Tibial artery (tissue), 4 donors: ENCODE measurements at regions not wholly inside any gene's neighbourhood (a gene's known extent, or its start where the extent isn't known, plus 50 kb on each side); places are given as distances from the start of the nearest gene placed in this dataset.

Experiments used
- DNase-seq, 2 donors: peaks; one replicate each; pipeline ENCODE4 v3.0.0-alpha.2; 2019
- H3K27ac ChIP-seq, 2 donors: fragments of 200-600 bp; sonication (generic) in 1 of 2; 1 replicate in 1 of 2; 2 replicates in 1 of 2; pipeline ENCODE4 v1.5.1; 2018 to 2019; ENCODE audit warnings: mild to moderate bottlenecking in 1 of 2
- H3K27me3 ChIP-seq, 2 donors: fragments of 200-600 bp; sonication (generic) in 1 of 2; one replicate each; pipeline versions ENCODE4 v1.5.1 to v1.6.0; 2016 to 2019
- H3K36me3 ChIP-seq, 3 donors: fragments of 200-600 bp; sonication (generic) in 2 of 3; one replicate each; pipeline ENCODE4 v1.5.1; 2016 to 2019; ENCODE audit warnings: mild to moderate bottlenecking in 2 of 3
- H3K4me1 ChIP-seq, 4 donors: fragments of 200-600 bp; sonication (generic) in 2 of 4; 1 replicate in 3 of 4; 2 replicates in 1 of 4; pipeline ENCODE4 v1.5.1; 2016 to 2019
- H3K4me3 ChIP-seq, 2 donors: fragments of 200-600 bp; sonication (generic) in 1 of 2; 1 replicate in 1 of 2; 2 replicates in 1 of 2; pipeline ENCODE4 v1.5.1; 2018 to 2019; ENCODE audit warnings: mild to moderate bottlenecking in 2 of 2
- H3K9me3 ChIP-seq, 3 donors: fragments of 200-600 bp; sonication (generic) in 1 of 3; one replicate each; pipeline ENCODE4 v1.5.1; 2016 to 2019
- CTCF ChIP-seq, 2 experiments: fragments of 200-600 bp in 1 of 2; fragments of 450-650 bp in 1 of 2; IDR thresholded peaks; one replicate each; pipeline ENCODE4 v1.5.1; 2017 to 2019; ENCODE audit warnings: antibody characterized with exemption in 2 of 2, mild to moderate bottlenecking in 1 of 2, moderate library complexity in 1 of 2
- intact Hi-C: fragments of 100-400 bp; cut with DNase I; formaldehyde crosslinking; loops from one replicate; pipeline ENCODE4 v1.15.0; 2023; ENCODE audit warnings: low total_unique reads

GRCh38 chr7:42590771-42591310, 321.0 kb downstream of the C7orf25 start:
- H3K27me3 ChIP-seq, result no peaks in the 10 kb centered on the region

GRCh38 chr7:42588876-42589275, 323.0 kb downstream of the C7orf25 start:
- TF ChIP-seq CTCF (IDR thresholded peaks at IDR 0.05), result no peak
- intact Hi-C loops, result no loop called here
- Histone ChIP-seq H3K4me3 (no peak overlapping the region), H3K9me3 (peaks cover 0 to 2% (median 0%) of the 10 kb centered on the region in 3 donors), H3K4me1 (no peaks in the 10 kb centered on the region), H3K27ac (no peak overlapping the region), H3K27me3 (no peaks in the 10 kb centered on the region), H3K36me3 (no peaks in the 10 kb centered on the region)
- no peak for DNase-seq

More at GRCh38 chr7:42590771-42591310, 321.0 kb downstream of the C7orf25 start:
- H3K9me3 ChIP-seq, result peaks cover 0 to 2% (median 0%) of the 10 kb centered on the region in 3 donors
- no peak overlapping the region for H3K4me3 ChIP-seq
- DNase-seq, result no peak
- no peaks in the 10 kb centered on the region for H3K4me1 ChIP-seq
- no peak for TF ChIP-seq CTCF (IDR thresholded peaks at IDR 0.05)
- H3K27ac ChIP-seq, result no peak overlapping the region
- no peaks in the 10 kb centered on the region for H3K36me3 ChIP-seq
- intact Hi-C loops, result no loop called here

- Histone ChIP-seq H3K27me3 (no peaks in the 10 kb centered on the region), H3K4me3 (no peak overlapping the region), H3K4me1 (no peaks in the 10 kb centered on the region), H3K27ac (no peak overlapping the region), H3K36me3 (no peaks in the 10 kb centered on the region), H3K9me3 (peaks cover 0 to 2% (median 0%) of the 10 kb centered on the region in 3 donors)
- TF ChIP-seq CTCF (IDR thresholded peaks at IDR 0.05), result no peak
- intact Hi-C loops, result no loop called here
- no peak for DNase-seq
These were observed 324.1 kb downstream of the C7orf25 start for GRCh38 chr7:42587806-42588205.

GRCh38 chr7:42580061-42580460, 331.8 kb downstream of the C7orf25 start:
- intact Hi-C loops, result no loop called here
- Histone ChIP-seq H3K4me1 (peaks cover 0 to 7% (median 1%) of the 10 kb centered on the region in 4 donors), H3K27ac (no peak overlapping the region), H3K4me3 (no peak overlapping the region), H3K9me3 (peaks cover 0 to 12% (median 0%) of the 10 kb centered on the region in 3 donors), H3K27me3 (no peaks in the 10 kb centered on the region), H3K36me3 (no peaks in the 10 kb centered on the region)
- no peak for TF ChIP-seq CTCF (IDR thresholded peaks at IDR 0.05)
- no peak for DNase-seq

GRCh38 chr7:42575171-42575570, 336.7 kb downstream of the C7orf25 start:
- intact Hi-C loops, result no loop called here
- H3K9me3 ChIP-seq, result peaks cover 0 to 12% (median 0%) of the 10 kb centered on the region in 3 donors
- DNase-seq, result no peak
- no peak overlapping the region for H3K27ac ChIP-seq
- H3K27me3 ChIP-seq, result no peaks in the 10 kb centered on the region
- H3K4me1 ChIP-seq, result peaks cover 0 to 24% (median 5%) of the 10 kb centered on the region in 4 donors
- H3K36me3 ChIP-seq, result no peaks in the 10 kb centered on the region
- TF ChIP-seq CTCF (IDR thresholded peaks at IDR 0.05), result no peak
- no peak overlapping the region for H3K4me3 ChIP-seq

- intact Hi-C loops, result no loop called here
- no peak for DNase-seq
- H3K36me3 ChIP-seq, result no peaks in the 10 kb centered on the region
- no peak overlapping the region for H3K27ac ChIP-seq
- no peaks in the 10 kb centered on the region for H3K27me3 ChIP-seq
- H3K9me3 ChIP-seq, result peaks cover 0 to 11% (median 0%) of the 10 kb centered on the region in 3 donors
- no peak overlapping the region for H3K4me3 ChIP-seq
- H3K4me1 ChIP-seq, result peaks cover 0 to 24% (median 5%) of the 10 kb centered on the region in 4 donors
- TF ChIP-seq CTCF (IDR thresholded peaks at IDR 0.05), result no peak
These were observed 337.2 kb downstream of the C7orf25 start for GRCh38 chr7:42574685-42575084.
